ENCODE measurements at regions not wholly inside any gene's neighbourhood (a gene's known extent, or its start where the extent isn't known, plus 50 kb on each side); places are given as distances from the start of the nearest gene placed in this dataset.
"Not testable (repeated sequence)": the region's sequence is repeated elsewhere in the genome, so short reads cannot be mapped to it uniquely, and the experiment has no call there.

DNA sequence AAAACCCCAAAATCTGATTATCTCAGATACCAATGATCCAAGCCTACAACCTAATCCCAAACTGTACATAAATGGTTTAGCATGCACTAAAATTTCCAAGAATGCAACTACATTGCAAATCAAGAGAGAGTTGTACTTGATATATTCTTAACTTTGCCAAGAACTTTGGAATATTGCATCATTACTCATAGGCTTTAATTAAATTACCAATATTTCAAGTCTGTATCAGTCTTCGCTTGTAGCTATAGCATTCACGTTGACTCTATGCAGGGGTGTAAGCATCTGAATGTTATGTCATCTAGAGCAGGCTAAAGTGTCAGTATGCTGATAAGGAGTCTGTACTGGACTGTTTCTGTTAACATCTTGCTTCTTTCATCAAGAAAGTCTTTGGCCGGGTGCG lies 56.3 kb downstream of the FOXI3 start:
- no peak overlapping the region for H3K27ac ChIP-seq (ENCODE audit: low read depth, low read length)
- H3K27me3 ChIP-seq (ENCODE audit: insufficient read depth, low read length): no peaks in the 10 kb centered on the region
- H3K4me2 ChIP-seq (ENCODE audit: insufficient read depth, low read length): no peak overlapping the region
- no peak overlapping the region for H2AFZ ChIP-seq (ENCODE audit: low read length)
- H4K20me1 ChIP-seq (ENCODE audit: insufficient read depth, low read length): no peaks in the 10 kb centered on the region
- H3K9me3 ChIP-seq (ENCODE audit: low read depth, low read length): no peaks in the 10 kb centered on the region
- H3K4me3 ChIP-seq (ENCODE audit: insufficient read depth, low read length): no peak overlapping the region
- no peaks in the 10 kb centered on the region for H3K4me1 ChIP-seq (ENCODE audit: insufficient read depth, low read length)
- H3K36me3 ChIP-seq (ENCODE audit: insufficient read depth, low read length): no peaks in the 10 kb centered on the region
- H3K79me2 ChIP-seq (ENCODE audit: insufficient read depth, low read length): no peaks in the 10 kb centered on the region
- DNase-seq (ENCODE audit: insufficient read length, low spot score, missing footprints): no peak
- TF ChIP-seq, protein P1, sequence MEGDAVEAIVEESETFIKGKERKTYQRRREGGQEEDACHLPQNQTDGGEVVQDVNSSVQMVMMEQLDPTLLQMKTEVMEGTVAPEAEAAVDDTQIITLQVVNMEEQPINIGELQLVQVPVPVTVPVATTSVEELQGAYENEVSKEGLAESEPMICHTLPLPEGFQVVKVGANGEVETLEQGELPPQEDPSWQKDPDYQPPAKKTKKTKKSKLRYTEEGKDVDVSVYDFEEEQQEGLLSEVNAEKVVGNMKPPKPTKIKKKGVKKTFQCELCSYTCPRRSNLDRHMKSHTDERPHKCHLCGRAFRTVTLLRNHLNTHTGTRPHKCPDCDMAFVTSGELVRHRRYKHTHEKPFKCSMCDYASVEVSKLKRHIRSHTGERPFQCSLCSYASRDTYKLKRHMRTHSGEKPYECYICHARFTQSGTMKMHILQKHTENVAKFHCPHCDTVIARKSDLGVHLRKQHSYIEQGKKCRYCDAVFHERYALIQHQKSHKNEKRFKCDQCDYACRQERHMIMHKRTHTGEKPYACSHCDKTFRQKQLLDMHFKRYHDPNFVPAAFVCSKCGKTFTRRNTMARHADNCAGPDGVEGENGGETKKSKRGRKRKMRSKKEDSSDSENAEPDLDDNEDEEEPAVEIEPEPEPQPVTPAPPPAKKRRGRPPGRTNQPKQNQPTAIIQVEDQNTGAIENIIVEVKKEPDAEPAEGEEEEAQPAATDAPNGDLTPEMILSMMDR (IDR thresholded peaks at IDR 0.05; ENCODE audit: extremely low read depth, low read depth, low read length): no peak

DNA sequence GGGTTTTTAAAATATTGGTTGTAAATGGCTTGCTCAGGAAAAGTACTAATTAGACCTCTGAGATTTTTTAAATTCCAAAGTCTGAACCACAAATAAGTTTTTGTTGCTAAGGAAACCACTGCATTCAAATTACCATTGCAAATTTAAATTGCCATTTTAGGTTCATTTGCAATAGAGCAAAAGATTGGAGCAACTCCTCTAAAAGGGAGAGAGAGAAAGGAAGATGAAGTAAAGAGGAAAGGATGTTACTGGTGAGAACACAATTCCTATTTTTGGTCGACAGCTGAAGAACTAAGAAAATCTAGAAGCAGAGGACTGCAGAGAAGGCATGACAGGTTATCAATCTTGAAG lies 74.9 kb downstream of the FOXI3 start:
- no peaks in the 10 kb centered on the region for H3K4me1 ChIP-seq (ENCODE audit: insufficient read depth, low read length)
- no peak overlapping the region for H3K4me3 ChIP-seq (ENCODE audit: insufficient read depth, low read length)
- no peak for DNase-seq (ENCODE audit: insufficient read length, low spot score, missing footprints)
- H3K36me3 ChIP-seq (ENCODE audit: insufficient read depth, low read length): no peaks in the 10 kb centered on the region
- no peak overlapping the region for H3K4me2 ChIP-seq (ENCODE audit: insufficient read depth, low read length)
- TF ChIP-seq, protein P1 (IDR thresholded peaks at IDR 0.05; ENCODE audit: extremely low read depth, low read depth, low read length): no peak
- H3K27ac ChIP-seq (ENCODE audit: low read depth, low read length): no peak overlapping the region
- H3K9me3 ChIP-seq (ENCODE audit: low read depth, low read length): no peaks in the 10 kb centered on the region
- H3K27me3 ChIP-seq (ENCODE audit: insufficient read depth, low read length): no peaks in the 10 kb centered on the region
- H3K79me2 ChIP-seq (ENCODE audit: insufficient read depth, low read length): no peaks in the 10 kb centered on the region
- no peaks in the 10 kb centered on the region for H4K20me1 ChIP-seq (ENCODE audit: insufficient read depth, low read length)
- H2AFZ ChIP-seq (ENCODE audit: low read length): no peak overlapping the region

DNA sequence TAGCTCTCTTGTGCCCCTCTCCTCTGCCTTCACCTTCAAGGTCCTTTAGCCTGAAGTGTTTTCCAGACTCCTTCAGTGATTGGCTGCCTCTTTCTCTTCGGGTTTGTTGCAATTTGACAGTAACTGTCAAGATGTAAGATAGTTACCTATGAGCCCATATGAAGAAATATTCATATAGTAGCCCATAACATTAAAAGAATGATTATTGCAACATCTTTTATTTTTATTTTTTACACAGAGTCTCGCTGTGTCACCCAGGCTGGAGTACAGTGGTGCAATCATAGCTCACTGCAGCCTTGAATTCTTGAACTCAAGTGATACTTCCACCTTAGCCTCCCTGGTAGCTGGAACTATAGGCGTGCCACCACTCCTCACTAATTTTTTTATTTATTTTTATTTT lies 80.5 kb downstream of the FOXI3 start:
- H3K79me2 ChIP-seq (ENCODE audit: insufficient read depth, low read length): no peaks in the 10 kb centered on the region
- H3K4me1 ChIP-seq (ENCODE audit: insufficient read depth, low read length): no peaks in the 10 kb centered on the region
- no peaks in the 10 kb centered on the region for H3K36me3 ChIP-seq (ENCODE audit: insufficient read depth, low read length)
- H3K4me2 ChIP-seq (ENCODE audit: insufficient read depth, low read length): no peak overlapping the region
- H3K27me3 ChIP-seq (ENCODE audit: insufficient read depth, low read length): no peaks in the 10 kb centered on the region
- no peak overlapping the region for H3K27ac ChIP-seq (ENCODE audit: low read depth, low read length)
- H3K4me3 ChIP-seq (ENCODE audit: insufficient read depth, low read length): no peak overlapping the region
- H4K20me1 ChIP-seq (ENCODE audit: insufficient read depth, low read length): no peaks in the 10 kb centered on the region
- TF ChIP-seq, protein P1 (IDR thresholded peaks at IDR 0.05; ENCODE audit: extremely low read depth, low read depth, low read length): no peak
- DNase-seq (ENCODE audit: insufficient read length, low spot score, missing footprints): no peak
- no peaks in the 10 kb centered on the region for H3K9me3 ChIP-seq (ENCODE audit: low read depth, low read length)
- no peak overlapping the region for H2AFZ ChIP-seq (ENCODE audit: low read length)

DNA sequence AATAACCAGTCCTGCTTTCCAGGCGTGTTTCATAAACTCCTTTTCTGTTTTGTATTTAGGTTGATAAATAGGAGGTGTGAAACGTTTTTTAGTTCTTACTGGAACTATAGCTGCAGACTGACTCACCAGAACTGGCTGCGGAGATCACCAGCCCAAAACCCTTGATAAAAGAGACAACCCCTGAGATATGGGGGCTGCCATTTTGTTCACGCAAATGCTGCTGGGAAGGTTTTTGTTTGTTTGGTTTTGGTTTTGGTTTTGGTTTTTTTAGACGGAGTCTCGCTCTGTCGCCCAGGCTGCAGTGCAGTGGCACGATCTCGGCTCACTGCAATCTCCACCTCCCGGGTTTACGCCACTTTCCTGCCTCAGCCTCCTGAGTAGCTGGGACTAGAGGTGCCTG lies 87.1 kb downstream of the FOXI3 start:
- H3K9me3 ChIP-seq (ENCODE audit: low read depth, low read length); H3K79me2 ChIP-seq (ENCODE audit: insufficient read depth, low read length); H3K27me3 ChIP-seq (ENCODE audit: insufficient read depth, low read length); H2AFZ ChIP-seq (ENCODE audit: low read length); H4K20me1 ChIP-seq (ENCODE audit: insufficient read depth, low read length); H3K27ac ChIP-seq (ENCODE audit: low read depth, low read length); H3K36me3 ChIP-seq (ENCODE audit: insufficient read depth, low read length); DNase-seq (ENCODE audit: insufficient read length, low spot score, missing footprints); H3K4me3 ChIP-seq (ENCODE audit: insufficient read depth, low read length); H3K4me1 ChIP-seq (ENCODE audit: insufficient read depth, low read length); H3K4me2 ChIP-seq (ENCODE audit: insufficient read depth, low read length): not testable (repeated sequence)

DNA sequence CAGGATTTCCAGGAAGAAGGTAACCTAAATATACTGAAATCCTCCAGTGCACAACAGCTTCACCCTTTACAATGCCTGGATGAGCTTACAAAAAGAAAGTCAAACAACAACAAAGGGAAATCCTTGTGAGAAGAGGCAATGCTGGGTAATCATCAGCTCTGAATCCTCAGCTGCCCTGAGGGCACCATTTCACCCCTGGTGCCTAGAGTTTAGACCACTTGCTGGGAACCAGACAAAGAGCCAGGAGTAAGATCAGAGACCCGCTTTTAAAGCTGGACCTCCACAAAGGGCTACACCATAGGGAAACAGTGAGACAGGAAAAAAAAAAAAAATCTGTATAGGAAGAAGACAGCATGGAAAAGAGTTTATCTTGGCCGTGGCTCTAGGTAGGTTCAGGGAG lies 97.0 kb downstream of the FOXI3 start:
- Histone ChIP-seq H3K79me2 (ENCODE audit: insufficient read depth, low read length) (no peaks in the 10 kb centered on the region), H3K36me3 (ENCODE audit: insufficient read depth, low read length) (no peaks in the 10 kb centered on the region), H3K4me2 (ENCODE audit: insufficient read depth, low read length) (no peak overlapping the region), H3K9me3 (ENCODE audit: low read depth, low read length) (no peaks in the 10 kb centered on the region), H3K27me3 (ENCODE audit: insufficient read depth, low read length) (no peaks in the 10 kb centered on the region), H3K27ac (ENCODE audit: low read depth, low read length) (no peak overlapping the region), H3K4me3 (ENCODE audit: insufficient read depth, low read length) (no peak overlapping the region), H2AFZ (ENCODE audit: low read length) (no peak overlapping the region), H3K4me1 (ENCODE audit: insufficient read depth, low read length) (no peaks in the 10 kb centered on the region), H4K20me1 (ENCODE audit: insufficient read depth, low read length) (no peaks in the 10 kb centered on the region)
- no peak for DNase-seq (ENCODE audit: insufficient read length, low spot score, missing footprints)
- TF ChIP-seq, protein P1 (IDR thresholded peaks at IDR 0.05; ENCODE audit: extremely low read depth, low read depth, low read length): no peak

Data from osteoblast (primary cell).